Stimulated activated CD8-positive, alpha-beta memory T cell treated with anti-CD3 and anti-CD28 coated beads, Interleukin-7, amount 100 ng/mL, for 24 hours (primary cell): ENCODE measurements at regions not wholly inside any gene's neighbourhood (a gene's known extent, or its start where the extent isn't known, plus 50 kb on each side); places are given as distances from the start of the nearest gene placed in this dataset.
"Not testable (repeated sequence)": the region's sequence is repeated elsewhere in the genome, so short reads cannot be mapped to it uniquely, and the experiment has no call there.

Source experiments
- DNase-seq: peaks from one replicate; pipeline ENCODE4 v3.0.0-alpha.2; 2020; ENCODE audit warnings: low read depth

DNA sequence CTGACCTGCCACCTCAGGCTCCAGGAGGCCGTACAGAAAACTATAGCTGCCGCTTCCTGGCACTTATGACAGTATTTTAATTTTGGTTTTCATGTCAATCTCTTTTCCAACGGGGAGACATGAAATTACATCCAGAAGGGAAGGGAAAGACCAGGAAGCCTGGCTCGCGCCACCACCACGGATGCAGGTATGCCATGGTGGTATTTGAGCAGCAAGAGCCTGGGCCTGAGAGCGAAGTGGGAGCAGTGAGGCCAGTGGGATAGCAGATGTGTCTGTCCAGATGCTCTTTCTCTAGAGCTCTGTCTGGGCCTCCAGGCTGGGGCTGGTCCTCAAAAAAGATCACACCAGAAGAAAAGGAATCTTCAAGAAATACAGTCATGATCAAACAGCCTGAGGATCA is 82.5 kb upstream of the CPEB2 start:
- DNase-seq, result no peak

- no peak for DNase-seq
Measured at GRCh38 chr4:14920237-14920636, 82.0 kb upstream of the CPEB2 start.

GRCh38 chr4:14920759-14921320 is 81.4 kb upstream of the CPEB2 start:
- no peak for DNase-seq

GRCh38 chr4:14921781-14922180 is 80.5 kb upstream of the CPEB2 start:
- not testable (repeated sequence) for DNase-seq

DNA sequence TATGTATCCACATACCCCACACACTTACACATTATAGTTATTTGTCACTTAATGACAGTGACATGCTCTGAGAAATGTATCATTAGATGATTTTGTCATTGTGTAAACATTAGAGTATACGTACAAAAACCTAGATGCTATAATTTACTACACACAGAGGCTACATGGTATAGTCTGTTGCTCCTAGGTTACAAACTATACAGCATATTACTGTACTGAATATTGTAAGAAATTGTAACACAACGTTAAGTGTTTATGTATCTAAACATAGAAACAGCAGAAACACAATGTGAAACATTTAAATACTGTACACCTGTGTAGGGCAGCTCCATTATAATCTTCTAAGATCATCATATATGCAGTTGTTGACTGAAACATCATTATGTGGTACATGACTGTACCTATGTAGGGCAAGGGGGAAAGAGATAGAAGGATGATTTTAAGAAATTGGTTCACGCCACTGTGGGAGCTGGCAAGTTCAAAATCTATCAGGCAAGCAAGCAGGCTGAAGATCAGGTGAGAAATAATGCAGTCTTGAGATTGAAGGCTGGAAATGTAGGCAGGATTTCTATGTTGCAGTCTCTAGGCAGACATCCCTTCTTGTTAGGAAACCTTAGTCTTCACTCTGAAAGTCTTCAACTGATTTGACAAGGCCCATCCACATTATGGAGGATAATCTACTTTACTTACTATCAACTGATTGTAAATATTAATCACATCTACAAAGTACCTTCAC is 78.0 kb upstream of the CPEB2 start:
- DNase-seq, result no peak

DNA sequence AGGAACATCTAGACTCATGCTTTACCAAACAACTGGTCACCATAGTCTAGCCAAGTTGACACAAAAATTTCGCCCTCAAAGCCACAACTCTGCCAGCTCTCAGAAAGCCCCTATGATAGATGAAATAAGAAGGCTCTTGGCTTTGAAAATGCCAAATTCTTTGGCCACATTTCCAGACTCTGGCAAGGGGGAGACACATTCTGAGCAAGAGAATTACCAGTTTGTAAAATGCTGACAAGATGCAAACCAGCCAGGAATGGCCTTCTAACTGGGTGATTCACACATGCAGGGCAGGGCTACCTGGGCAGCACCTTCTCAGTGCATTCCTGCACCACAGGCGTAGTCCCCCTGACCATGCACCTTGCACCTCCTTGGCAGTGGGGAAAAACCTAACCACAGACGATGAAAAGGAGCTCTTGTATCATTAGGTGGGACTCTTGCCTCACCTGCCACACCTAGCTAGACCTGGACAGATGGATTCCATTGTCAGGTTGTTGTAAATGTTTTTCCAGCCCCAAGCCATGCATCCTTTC is 77.4 kb upstream of the CPEB2 start:
- no peak for DNase-seq

DNA sequence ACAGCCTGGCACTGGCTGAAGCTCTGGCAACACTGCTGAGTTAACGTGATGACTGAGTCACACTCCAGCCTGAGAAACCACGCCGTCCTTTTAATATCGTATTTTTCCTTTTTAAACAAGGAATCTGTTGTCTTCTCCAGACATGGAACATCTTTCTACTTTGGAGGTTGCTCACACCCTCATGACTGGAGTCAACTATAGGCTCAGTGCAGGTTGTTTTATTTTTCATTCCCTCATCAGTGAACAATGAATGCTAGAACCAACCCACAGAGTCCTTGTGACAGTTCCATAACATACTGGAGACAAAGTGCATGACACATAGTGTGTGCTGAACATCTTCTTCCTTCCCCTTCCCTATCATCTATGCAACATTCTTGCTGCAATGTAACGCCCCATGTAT is 76.8 kb upstream of the CPEB2 start:
- DNase-seq, result no peak

- DNase-seq, result no peak
Measured at GRCh38 chr4:14926368-14926767, 75.9 kb upstream of the CPEB2 start.

GRCh38 chr4:14928035-14928434 is 74.2 kb upstream of the CPEB2 start:
- DNase-seq, result no peak

DNA sequence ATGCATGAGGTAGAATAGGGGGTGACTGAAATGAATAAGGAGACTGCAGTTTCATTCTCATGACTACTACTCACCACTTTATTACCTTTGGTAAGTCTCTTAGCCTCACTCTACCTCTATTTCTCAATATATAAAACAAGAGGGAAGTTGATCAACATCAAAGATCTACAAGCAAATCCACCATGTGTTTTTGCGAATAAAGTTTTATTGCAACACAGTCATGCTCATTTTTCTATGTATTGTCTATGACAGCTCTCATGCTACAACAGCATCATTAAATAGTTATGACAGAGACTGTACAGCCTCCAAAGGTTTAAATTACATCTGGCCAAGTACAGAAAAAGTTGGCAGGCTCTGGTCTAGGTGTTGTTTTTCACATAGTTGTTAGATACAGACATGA is 72.6 kb upstream of the CPEB2 start:
- DNase-seq, result no peak

- no peak for DNase-seq
Measured at GRCh38 chr4:14934704-14935390, 67.4 kb upstream of the CPEB2 start.

DNA sequence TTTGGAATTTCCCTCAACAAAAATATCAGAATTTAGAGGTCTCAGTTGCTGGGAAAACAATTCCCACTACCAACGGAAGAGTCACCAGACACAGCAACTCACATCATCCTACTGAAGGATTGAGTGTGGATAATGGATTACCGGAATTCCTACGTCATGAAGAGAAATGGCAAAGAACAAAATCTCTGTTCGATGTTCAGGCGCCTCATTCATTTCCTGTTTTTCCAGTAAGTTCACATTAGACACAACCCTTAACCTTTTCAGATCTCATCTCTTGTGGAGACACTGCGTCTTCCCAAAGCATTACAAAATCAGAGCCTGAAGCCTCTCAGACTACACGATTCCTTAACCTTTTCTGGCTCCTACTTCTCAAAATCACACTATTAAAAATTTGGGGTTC is 58.5 kb upstream of the CPEB2 start:
- DNase-seq, result no peak

DNA sequence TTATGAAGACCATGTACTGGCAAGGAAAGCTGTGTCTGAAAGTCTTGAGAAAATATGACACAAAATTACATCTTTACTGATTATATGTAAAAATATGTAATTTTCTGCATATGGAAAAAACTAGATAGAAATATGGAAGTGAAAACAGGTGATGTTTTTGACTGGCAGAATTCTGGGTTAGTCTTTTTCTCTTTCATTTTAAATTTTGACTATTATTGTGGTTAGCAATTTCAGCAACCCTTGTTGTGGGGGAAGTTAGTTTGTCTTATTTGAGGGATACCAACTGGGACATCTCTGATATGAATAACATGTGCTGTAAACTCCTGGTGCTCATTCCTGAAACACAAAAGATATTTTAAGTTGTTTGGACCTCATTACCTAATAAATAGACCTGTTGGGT is 49.9 kb upstream of the CPEB2 start:
- no peak for DNase-seq
